ENCODE measurements at regions not wholly inside any gene's neighbourhood (a gene's known extent, or its start where the extent isn't known, plus 50 kb on each side); places are given as distances from the start of the nearest gene placed in this dataset.
"Not testable (repeated sequence)": the region's sequence is repeated elsewhere in the genome, so short reads cannot be mapped to it uniquely, and the experiment has no call there.

- DNase-seq: no peak
Measured at GRCh38 chr7:19369182-19369581, 224.0 kb upstream of the FERD3L start.

DNA sequence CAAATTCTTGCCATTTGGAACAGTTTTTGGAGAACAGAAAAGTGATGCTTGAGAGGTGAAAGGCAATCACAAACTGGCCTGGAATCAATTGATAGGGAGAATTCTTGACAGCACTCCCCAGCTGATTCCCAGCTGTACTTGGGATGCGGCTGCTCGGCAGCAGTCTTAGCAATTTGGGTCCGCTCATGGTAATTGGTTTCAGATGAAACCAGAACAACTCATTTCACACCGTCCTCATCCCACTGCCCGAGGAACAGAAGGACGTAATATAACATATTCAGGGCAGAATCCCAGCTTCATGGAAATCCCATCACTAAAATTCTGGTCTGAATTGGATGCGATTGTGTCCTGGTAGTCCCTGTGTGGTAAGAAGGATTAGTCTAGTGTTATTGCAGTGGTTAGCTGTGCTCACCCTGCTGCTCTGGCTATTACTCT is 223.3 kb upstream of the FERD3L start:
- DNase-seq: no peak

DNA sequence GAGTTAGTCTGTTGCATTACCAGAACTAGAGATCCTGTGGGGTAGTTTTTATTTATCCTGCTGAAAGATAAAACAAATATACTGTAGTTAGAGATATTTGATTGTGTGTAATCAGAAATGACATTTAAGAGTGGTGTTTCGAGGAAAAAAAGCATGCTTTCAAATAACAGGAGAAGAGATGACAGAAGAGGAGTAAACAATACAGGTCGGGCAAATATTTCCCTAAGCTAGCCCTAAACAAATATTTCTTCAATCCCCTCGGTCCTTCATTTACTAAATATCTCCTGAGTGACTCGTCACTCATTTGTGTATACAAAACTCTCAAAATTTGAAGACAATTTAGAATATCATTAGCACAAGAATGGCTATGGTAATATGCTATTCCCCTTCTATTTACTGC is 219.7 kb upstream of the FERD3L start:
- no peak for DNase-seq

DNA sequence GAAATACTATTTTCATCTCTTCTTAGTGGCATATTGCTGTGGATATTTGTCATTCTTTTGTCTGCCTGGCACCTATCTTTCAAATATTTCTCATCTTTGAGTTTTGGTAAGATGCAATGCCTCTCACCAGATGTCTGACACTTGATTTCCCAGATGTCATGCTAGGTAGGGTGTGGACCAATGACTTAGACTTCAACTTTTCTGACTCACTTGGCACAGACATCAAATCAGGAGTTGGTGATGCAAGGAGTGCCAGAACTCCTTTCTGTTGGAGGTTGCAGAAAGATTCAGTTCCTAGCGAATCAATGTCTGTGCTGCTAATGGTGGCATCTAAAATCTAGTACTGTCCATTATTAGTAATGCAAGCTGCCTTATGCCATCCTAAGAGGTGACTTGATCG is 216.9 kb upstream of the FERD3L start:
- DNase-seq: no peak

- DNase-seq: no peak
Measured at GRCh38 chr7:19353180-19353579, 208.0 kb upstream of the FERD3L start.

GRCh38 chr7:19352305-19352695 is 207.1 kb upstream of the FERD3L start:
- DNase-seq: no peak

GRCh38 chr7:19351341-19352304 is 206.4 kb upstream of the FERD3L start:
- no peak for DNase-seq

GRCh38 chr7:19339512-19339911 is 194.3 kb upstream of the FERD3L start:
- DNase-seq: no peak

DNA sequence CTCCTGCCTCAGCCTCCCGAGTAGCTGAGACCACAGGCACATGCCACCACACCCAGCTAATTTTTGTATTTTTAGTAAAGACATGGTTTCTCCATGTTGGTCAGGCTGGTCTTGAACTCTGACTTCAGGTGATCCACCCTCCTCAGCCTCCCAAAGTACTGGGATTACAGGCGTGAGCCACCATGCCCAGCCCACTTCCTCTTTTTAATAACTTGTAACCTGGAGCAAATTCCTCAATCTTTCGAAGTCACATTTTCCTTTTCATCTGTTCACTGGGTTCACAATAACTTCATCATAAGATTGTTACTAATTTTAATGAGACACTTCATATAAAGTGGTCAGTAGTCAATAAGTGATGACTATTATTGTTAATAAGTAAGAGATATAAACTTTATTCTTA is 193.3 kb upstream of the FERD3L start:
- not testable (repeated sequence) for DNase-seq

- DNase-seq: no peak
Measured at GRCh38 chr7:19336836-19337383, 191.7 kb upstream of the FERD3L start.

DNA sequence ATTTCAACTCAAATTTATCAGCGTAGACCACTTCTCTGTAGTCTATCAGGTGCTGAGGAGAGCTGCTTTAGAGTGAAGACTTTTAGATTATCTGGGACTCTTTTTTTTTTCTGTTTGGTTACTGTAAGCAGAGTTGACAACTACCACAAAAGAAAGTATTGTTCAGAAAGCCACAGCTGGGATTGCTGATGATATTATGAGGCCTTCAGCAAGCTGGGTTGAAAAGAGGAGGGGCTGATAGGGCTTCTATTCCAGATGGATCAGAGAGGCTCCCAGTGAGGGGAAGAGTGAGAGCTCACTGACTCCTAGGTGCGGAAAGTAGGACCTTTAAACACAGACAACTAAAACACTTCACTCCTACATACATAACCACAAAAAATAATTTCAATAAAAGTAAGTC is 188.5 kb upstream of the FERD3L start:
- DNase-seq: no peak

DNA sequence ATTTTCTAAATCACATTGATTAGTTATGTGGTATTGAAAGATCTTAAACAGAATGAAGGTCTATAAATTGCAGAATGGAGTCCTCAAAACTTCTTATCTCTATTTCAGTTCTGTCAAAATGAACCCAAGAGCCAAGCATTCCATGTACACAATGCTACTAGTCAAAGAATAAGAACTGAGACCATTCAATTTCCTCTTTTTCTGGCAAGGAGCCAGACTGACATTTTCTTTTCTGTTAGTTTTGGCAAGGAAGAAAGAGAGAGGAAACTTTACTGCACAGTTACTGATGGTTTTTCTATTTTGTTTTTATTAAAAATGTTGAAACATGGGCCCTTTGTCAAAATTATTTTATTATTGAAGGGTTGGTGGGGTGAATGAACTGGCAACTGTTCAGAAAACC is 181.8 kb upstream of the FERD3L start:
- no peak for DNase-seq

DNA sequence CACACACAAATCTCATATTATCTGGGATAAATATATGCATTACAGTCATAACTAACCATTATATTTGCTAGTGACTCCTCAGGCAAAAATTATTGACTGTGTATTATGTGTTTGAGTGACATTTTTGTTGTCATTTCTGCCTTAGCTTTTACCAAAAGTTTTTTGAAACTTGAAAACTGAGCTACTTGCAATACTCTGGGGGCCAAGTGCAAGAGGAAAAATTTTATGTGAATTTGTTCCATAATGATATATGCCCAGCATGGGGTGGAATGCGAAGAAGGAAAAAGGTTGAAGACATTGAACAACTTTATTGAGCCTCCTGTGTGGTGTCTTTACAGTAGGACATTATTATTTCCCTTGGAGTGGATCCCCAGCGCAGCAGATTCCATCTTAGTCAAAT is 176.8 kb upstream of the FERD3L start:
- DNase-seq: no peak

GRCh38 chr7:19318287-19318686 is 173.1 kb upstream of the FERD3L start:
- DNase-seq: no peak

DNA sequence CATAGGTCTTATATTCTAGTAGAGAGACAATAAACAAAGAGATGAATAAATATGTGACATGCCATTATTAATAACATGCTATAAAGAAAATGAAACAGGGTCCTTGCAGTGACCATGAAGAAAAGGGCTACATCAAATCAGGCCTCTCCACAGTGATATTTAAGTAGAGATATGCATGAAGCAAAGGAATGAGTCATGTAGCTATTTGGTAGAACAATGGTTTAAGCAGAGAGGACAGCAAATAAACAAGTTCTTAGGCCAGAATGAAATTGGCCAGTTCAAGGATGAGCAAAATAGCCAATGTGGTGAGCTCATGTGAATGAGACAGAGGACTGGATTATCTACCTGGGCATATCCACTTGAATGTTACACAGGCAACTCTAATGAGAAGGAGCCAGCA is 172.2 kb upstream of the FERD3L start:
- DNase-seq: no peak

- DNase-seq: no peak
Measured at GRCh38 chr7:19312416-19312815, 167.2 kb upstream of the FERD3L start.

GRCh38 chr7:19307554-19307953 is 162.3 kb upstream of the FERD3L start:
- no peak for DNase-seq

DNA sequence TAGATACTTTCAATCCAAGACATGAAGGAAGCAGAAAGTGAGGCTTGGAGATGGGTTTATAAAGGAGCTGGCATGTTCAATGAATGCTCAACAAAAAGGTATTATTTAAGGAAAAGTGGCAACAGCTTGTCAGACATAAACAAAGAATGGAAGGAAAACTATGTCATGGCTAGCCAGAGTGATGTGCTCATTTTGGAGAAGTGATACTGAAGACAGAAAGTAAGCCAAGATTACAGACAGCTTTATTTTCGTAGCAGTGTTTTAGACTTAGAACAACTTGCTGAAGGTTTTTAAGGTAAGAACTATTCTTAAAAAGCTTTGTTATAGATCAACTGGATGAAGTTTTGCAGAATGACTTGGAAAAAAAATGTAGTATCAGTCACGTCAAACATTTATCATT is 160.5 kb upstream of the FERD3L start:
- DNase-seq: no peak

GRCh38 chr7:19304086-19304485 is 158.9 kb upstream of the FERD3L start:
- DNase-seq: no peak

DNA sequence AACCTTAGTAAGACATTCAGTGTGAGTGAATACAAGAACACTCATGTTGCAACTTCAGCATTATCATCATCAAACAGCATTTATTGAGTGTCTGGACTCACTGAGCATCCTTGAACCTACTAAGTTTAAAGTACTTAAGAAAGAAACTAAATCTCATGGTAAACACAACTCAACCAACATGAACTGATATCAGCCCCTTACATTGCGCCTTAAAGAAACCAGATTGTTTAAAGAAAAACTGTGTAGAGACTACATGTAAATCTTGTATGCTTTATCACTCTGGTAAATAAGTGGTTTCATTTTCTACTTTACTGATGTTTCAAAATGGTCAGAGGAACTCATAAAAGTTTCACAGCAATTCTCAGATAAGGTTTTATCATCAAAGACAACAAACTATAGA is 157.5 kb upstream of the FERD3L start:
- DNase-seq: no peak

GRCh38 chr7:19296617-19297016 is 151.4 kb upstream of the FERD3L start:
- no peak for DNase-seq

- no peak for DNase-seq
Measured at GRCh38 chr7:19295376-19295775, 150.2 kb upstream of the FERD3L start.

- DNase-seq: no peak
Measured at GRCh38 chr7:19294619-19295018, 149.4 kb upstream of the FERD3L start.

GRCh38 chr7:19293431-19293830 is 148.2 kb upstream of the FERD3L start:
- DNase-seq: no peak

DNA sequence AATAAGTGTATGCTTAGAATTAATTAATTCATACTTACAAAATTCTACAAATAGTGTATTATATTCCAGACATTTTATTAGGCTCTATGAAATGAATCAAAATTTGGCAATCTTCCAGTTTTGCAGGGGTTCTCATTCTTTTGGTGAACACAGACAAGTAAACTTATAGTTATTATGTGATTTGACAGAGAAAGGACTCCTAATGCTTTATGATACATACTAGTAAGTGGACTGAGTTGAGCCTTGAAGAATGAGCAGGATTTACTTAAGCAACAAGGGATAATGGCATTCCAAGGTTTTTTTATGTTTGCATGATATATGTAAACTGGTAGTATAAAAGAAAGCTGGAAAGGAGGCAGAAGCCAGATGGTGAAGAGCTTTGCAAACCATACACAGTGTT is 145.7 kb upstream of the FERD3L start:
- DNase-seq: no peak
